Esophagus squamous epithelium (tissue), 5 donors: ENCODE measurements at regions not wholly inside any gene's neighbourhood (a gene's known extent, or its start where the extent isn't known, plus 50 kb on each side); places are given as distances from the start of the nearest gene placed in this dataset.

Experiments
- DNase-seq: peaks from one replicate; lab custom pipeline; 2025; lab: John Stamatoyannopoulos, UW
- H3K27ac ChIP-seq, 4 donors: fragments of 200-600 bp; sonication (generic); one replicate each; pipeline ENCODE4 v1.5.1; 2016 to 2019; ENCODE audit warnings: mild to moderate bottlenecking in 1 of 4
- H3K27me3 ChIP-seq, 4 donors: fragments of 200-600 bp; sonication (generic); 1 replicate in 3 of 4; 2 replicates in 1 of 4; pipeline versions ENCODE4 v1.5.1 to v1.6.0; 2017 to 2021; ENCODE audit warnings: antibody characterized with exemption in 1 of 4
- H3K36me3 ChIP-seq, 3 donors: fragments of 200-600 bp; sonication (generic); one replicate each; pipeline ENCODE4 v1.5.1; 2016 to 2019
- H3K4me1 ChIP-seq, 3 donors: fragments of 200-600 bp; sonication (generic); one replicate each; pipeline ENCODE4 v1.5.1; 2017 to 2019
- H3K4me3 ChIP-seq, 4 donors: fragments of 200-600 bp; sonication (generic); 1 replicate in 3 of 4; 2 replicates in 1 of 4; pipeline ENCODE4 v1.5.1; 2016 to 2019; ENCODE audit warnings: mild to moderate bottlenecking in 2 of 4, moderate library complexity in 1 of 4
- H3K9me3 ChIP-seq, 3 donors: fragments of 200-600 bp; sonication (generic); one replicate each; pipeline ENCODE4 v1.5.1; 2016 to 2019
- POLR2A ChIP-seq, 4 donors: fragments of 450-650 bp; IDR thresholded peaks; one replicate each; pipeline ENCODE4 v1.6.1; 2017; ENCODE audit warnings: antibody characterized with exemption in 4 of 4, mild to moderate bottlenecking in 4 of 4, moderate library complexity in 3 of 4
- WGBS, 2 donors: methylation state at CpG; one replicate each; pipeline ENCODE4 v1.1.5; 2018; 5-methylcytosine and 5-hydroxymethylcytosine counted together
- intact Hi-C: fragments of 100-400 bp; cut with DNase I; formaldehyde crosslinking; loops from one replicate; pipeline ENCODE4 v1.15.0; 2022
- TF ChIP-seq, protein P1 (sequence below), 6 experiments: fragments of 450-650 bp in 4 of 6; fragments of 200-600 bp in 2 of 6; sonication (generic) in 2 of 6; IDR thresholded peaks; one replicate each; pipeline ENCODE4 v1.5.1; 2016 to 2019; ENCODE audit warnings: antibody characterized with exemption in 6 of 6, mild to moderate bottlenecking in 4 of 6, moderate library complexity in 4 of 6
- donor health status: DM: yes; HTN: yes; CAD: no.

DNA sequence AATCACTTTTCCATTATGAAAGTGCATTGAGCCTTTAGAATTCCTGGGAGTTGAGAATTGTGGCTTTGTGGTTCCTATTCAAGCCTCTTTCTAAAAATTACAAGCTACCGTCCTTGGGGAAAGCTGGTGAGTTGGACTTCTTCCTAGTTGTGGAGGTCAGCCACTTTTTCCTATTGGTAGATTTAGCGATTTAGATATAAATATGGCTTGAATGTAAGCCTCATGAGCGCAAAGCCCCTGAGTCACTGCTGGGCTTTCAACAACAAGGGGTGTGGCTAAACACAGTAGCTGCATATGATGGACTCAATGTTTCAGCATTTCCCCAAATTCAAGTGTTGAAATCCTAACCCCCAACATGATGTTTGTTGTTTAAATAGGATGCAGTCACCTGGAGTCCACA, 150.0 kb upstream of the IGFBP3 start:
- no peak for DNase-seq
- no peaks in the 10 kb centered on the region for H3K36me3 ChIP-seq
- H3K4me1 ChIP-seq = no peaks in the 10 kb centered on the region
- WGBS, 2 donors = 55 to 71% methylated on average over 3 of the region's 3 CpGs
- no peaks in the 10 kb centered on the region for H3K27me3 ChIP-seq
- no peak for TF ChIP-seq POLR2A (IDR thresholded peaks at IDR 0.05)
- TF ChIP-seq, protein P1, sequence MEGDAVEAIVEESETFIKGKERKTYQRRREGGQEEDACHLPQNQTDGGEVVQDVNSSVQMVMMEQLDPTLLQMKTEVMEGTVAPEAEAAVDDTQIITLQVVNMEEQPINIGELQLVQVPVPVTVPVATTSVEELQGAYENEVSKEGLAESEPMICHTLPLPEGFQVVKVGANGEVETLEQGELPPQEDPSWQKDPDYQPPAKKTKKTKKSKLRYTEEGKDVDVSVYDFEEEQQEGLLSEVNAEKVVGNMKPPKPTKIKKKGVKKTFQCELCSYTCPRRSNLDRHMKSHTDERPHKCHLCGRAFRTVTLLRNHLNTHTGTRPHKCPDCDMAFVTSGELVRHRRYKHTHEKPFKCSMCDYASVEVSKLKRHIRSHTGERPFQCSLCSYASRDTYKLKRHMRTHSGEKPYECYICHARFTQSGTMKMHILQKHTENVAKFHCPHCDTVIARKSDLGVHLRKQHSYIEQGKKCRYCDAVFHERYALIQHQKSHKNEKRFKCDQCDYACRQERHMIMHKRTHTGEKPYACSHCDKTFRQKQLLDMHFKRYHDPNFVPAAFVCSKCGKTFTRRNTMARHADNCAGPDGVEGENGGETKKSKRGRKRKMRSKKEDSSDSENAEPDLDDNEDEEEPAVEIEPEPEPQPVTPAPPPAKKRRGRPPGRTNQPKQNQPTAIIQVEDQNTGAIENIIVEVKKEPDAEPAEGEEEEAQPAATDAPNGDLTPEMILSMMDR (IDR thresholded peaks at IDR 0.05) = no peak
- H3K4me3 ChIP-seq = no peak overlapping the region
- H3K27ac ChIP-seq = no peak overlapping the region
- H3K9me3 ChIP-seq = no peaks in the 10 kb centered on the region
- intact Hi-C loops = no loop called here

DNA sequence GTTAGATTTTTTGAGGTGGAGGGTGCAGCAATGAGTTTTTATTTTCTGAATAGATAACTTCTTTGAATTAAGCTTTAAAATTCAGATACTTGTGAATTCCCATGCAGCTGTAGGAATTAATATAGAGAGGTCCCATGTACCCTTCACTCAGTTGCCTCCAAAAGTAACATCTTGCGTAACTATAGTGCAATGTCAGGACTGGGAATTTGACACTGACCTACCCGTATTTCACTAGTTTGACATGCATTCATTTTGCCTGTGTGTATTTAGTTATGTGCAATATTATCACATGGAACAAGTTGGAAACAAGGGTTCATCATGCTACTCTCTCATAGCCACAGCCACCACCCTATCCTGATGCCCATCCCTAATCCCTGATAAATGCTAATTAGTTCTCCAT, 147.1 kb upstream of the IGFBP3 start:
- Histone ChIP-seq H3K4me3 (no peak overlapping the region), H3K9me3 (no peaks in the 10 kb centered on the region), H3K27ac (no peak overlapping the region), H3K4me1 (no peaks in the 10 kb centered on the region), H3K36me3 (no peaks in the 10 kb centered on the region), H3K27me3 (no peaks in the 10 kb centered on the region)
- WGBS, 2 donors = 84 to 85% methylated on average over 2 of the region's 2 CpGs
- TF ChIP-seq, protein P1 (IDR thresholded peaks at IDR 0.05) = no peak
- TF ChIP-seq POLR2A (IDR thresholded peaks at IDR 0.05) = no peak
- intact Hi-C loops = no loop called here
- no peak for DNase-seq

DNA sequence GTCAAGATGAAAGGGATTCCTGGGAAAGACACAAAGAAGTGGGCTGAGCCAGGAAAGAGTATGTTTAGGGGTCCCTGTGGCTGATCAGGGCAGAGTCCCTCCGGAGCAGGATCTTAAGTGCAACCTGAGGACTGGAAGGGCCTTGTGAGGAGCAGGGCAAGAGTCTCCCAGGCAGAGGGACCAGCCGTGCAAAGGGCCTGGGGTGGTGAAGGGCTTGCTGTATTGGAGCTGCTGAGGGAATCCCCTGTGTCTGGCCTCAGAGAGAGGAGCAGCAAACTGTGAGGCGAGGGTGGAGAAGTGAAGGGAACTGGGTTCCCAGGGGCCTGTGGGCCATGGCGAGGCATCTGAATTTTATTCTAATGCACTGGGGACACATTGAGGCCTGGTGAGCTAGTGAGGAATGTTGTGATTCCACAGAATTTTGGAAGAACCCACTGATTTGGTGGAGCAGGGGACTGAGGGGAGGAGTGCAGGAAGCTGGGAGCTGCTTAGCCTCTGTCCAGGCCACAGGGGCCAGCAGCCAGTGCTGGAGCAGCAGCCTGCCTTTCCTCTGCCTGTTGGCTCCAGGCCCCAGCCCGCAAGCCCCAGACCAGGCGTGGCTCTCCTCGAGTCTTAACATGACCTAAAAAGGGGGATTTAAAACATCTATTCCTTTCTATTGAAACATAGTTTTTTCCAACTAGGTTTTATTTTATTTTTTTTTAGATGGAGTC, 138.4 kb upstream of the IGFBP3 start:
- H3K36me3 ChIP-seq = no peaks in the 10 kb centered on the region
- no peaks in the 10 kb centered on the region for H3K9me3 ChIP-seq
- no peak overlapping the region for H3K27ac ChIP-seq
- no peaks in the 10 kb centered on the region for H3K27me3 ChIP-seq
- TF ChIP-seq POLR2A (IDR thresholded peaks at IDR 0.05) = no peak
- TF ChIP-seq, protein P1 (IDR thresholded peaks at IDR 0.05) = no peak
- WGBS, 2 donors = 55 to 57% methylated on average over 7 of the region's 7 CpGs
- no peaks in the 10 kb centered on the region for H3K4me1 ChIP-seq
- no peak for DNase-seq
- H3K4me3 ChIP-seq = no peak overlapping the region
- intact Hi-C loops = no loop called here

DNA sequence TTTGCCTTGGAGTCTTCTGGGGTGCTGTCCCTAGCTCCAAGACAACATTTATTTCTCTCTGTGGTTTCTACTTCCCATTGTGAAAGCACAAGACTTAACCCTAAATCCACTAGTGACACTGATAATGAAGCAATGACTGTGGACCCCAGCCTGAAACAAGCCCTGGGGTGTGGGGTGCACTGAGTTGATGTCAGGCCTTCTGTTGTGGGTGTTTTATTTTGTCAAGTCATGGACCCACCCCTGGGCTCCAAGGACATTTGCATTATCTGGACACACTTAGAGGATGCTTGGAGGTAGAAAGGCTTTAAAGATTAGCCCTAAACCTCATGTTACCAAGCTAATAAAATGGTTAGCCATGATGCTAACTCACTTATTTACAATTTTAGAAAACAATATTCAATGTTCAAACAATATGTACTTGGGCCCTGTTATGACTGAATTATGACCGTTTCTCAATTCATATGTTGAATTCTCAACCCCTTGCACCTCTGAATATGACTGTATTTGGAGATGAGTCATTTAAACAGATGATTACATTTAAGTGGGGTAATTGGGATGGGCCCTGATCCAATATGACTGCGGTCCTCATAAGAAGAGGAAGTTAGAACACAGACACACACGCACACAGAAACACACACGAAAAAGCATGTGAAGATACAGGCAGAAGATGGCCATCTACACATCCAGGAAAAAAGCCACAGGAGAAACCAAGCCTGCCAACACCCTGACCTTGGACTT, 137.2 kb upstream of the IGFBP3 start:
- Histone ChIP-seq H3K36me3 (no peaks in the 10 kb centered on the region), H3K27me3 (no peaks in the 10 kb centered on the region), H3K27ac (no peak overlapping the region), H3K4me1 (no peaks in the 10 kb centered on the region), H3K9me3 (no peaks in the 10 kb centered on the region), H3K4me3 (no peak overlapping the region)
- 59 to 66% methylated on average over 4 of the region's 4 CpGs for WGBS, 2 donors
- TF ChIP-seq, protein P1 (IDR thresholded peaks at IDR 0.05) = no peak
- no peak for TF ChIP-seq POLR2A (IDR thresholded peaks at IDR 0.05)
- intact Hi-C loops = no loop called here
- no peak for DNase-seq

DNA sequence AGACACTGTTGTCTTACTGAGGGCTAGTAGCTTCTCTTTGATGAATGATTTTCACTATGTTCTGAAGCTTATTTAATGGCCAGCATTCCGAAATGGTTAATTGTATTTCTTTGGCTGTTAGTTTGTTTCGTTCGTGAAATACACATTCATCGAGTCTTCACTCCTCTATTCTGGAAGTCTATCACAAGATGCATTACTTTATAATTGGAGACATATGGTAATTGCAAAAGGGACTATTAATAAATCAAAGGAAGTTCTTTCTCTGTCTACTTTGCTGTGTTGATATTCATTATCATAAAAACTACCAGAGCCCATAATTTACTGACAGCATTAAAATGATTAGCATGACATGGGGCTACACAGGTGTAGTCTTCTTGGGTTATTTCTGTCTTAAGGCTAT, 133.8 kb upstream of the IGFBP3 start:
- Histone ChIP-seq H3K9me3 (no peaks in the 10 kb centered on the region), H3K4me1 (no peaks in the 10 kb centered on the region), H3K27ac (peak overlapping the region in 1 of 4 donors; percentile 24), H3K27me3 (no peaks in the 10 kb centered on the region), H3K36me3 (no peaks in the 10 kb centered on the region), H3K4me3 (no peak overlapping the region)
- TF ChIP-seq POLR2A (IDR thresholded peaks at IDR 0.05) = no peak
- TF ChIP-seq, protein P1 (IDR thresholded peaks at IDR 0.05) = no peak
- intact Hi-C loops = no loop called here
- no peak for DNase-seq
- WGBS, 2 donors = 70 to 74% methylated on average over 4 of the region's 4 CpGs
